Panc1 (cell line): ENCODE measurements at regions not wholly inside any gene's neighbourhood (a gene's known extent, or its start where the extent isn't known, plus 50 kb on each side); places are given as distances from the start of the nearest gene placed in this dataset.

Experiments
- ATAC-seq: fragments of 200-7000 bp; cut with Tn5 transposase; 2 replicates; pipeline ENCODE4 v1.9.1; 2020; ENCODE audit warnings: mild to moderate bottlenecking, moderate library complexity
- BruUV-seq: library from RNA; stranded (reverse); fragments of 400-500 nt; replicated peaks from 2 replicates; lab custom pipeline; 2021; lab: Mats Ljungman, UMichigan
- CTCF ChIA-PET: fragments of 300-600 bp; sonication (Branson Sonifier 250); formaldehyde crosslinking; loops from one replicate; lab custom pipeline; 2022; ENCODE audit warnings: antibody characterized with exemption; lab: Charles Lee
- POLR2A ChIA-PET: fragments of 300-600 bp; sonication (Branson Sonifier 250); formaldehyde crosslinking; loops from one replicate; lab custom pipeline; 2022; ENCODE audit warnings: antibody characterized with exemption; lab: Charles Lee
- DNase-seq: peaks from one replicate; pipeline ENCODE4 v3.0.0-alpha.2; 2010; ENCODE audit warnings: low read depth, low spot score
- H3K27ac ChIP-seq: 2 replicates; pipeline ENCODE4 v1.5.1; 2011; ENCODE audit warnings: mild to moderate bottlenecking, low read length, inconsistent platforms
- H3K27me3 ChIP-seq: fragments of 200-500 bp; sonication (Bioruptor generic); 2 replicates; pipeline ENCODE4 v1.6.0; 2014; ENCODE audit warnings: low read length, inconsistent platforms; ENCODE audit not compliant: control insufficient read depth, insufficient read depth
- H3K36me3 ChIP-seq: fragments of 200-500 bp; sonication (Bioruptor generic); 2 replicates; pipeline ENCODE4 v1.5.1; 2014; ENCODE audit warnings: inconsistent platforms, mild to moderate bottlenecking, low read length, moderate library complexity; ENCODE audit not compliant: control insufficient read depth, insufficient read depth
- H3K4me1 ChIP-seq: 2 replicates; pipeline ENCODE4 v1.5.1; 2011; ENCODE audit warnings: inconsistent platforms, mild to moderate bottlenecking, low read length, moderate library complexity; ENCODE audit not compliant: control insufficient read depth, insufficient read depth
- H3K4me3 ChIP-seq, 2 experiments: 2 replicates each; pipeline ENCODE4 v1.5.1; 2011 to 2012; ENCODE audit warnings: low read depth in 2 of 2, low read length in 2 of 2, mild to moderate bottlenecking in 2 of 2, inconsistent platforms in 1 of 2, moderate library complexity in 1 of 2
- H3K9me3 ChIP-seq: fragments of 200-500 bp; sonication (Bioruptor generic); 2 replicates; pipeline ENCODE4 v1.5.1; 2014; ENCODE audit warnings: low read depth, mild to moderate bottlenecking, inconsistent platforms, low read length, moderate library complexity; ENCODE audit not compliant: control insufficient read depth, insufficient read depth
- CTCF ChIP-seq: fragments of 450-650 bp; IDR thresholded peaks from 2 replicates; pipeline ENCODE4 v1.5.1; 2017; ENCODE audit warnings: mild to moderate bottlenecking
- POLR2AphosphoS5 ChIP-seq: IDR thresholded peaks from 2 replicates; pipeline ENCODE4 v1.6.1; 2012; ENCODE audit warnings: mild to moderate bottlenecking, low read depth, low read length, moderate library complexity
- REST ChIP-seq, 2 experiments: IDR thresholded peaks; 2 replicates each; pipeline ENCODE4 v1.6.1; 2011 to 2012; ENCODE audit warnings: low read depth in 2 of 2, control low read depth in 1 of 2, low read length in 1 of 2, mild to moderate bottlenecking in 1 of 2, moderate library complexity in 1 of 2; ENCODE audit not compliant: insufficient read depth in 1 of 2
- SIN3A ChIP-seq: IDR thresholded peaks from 2 replicates; pipeline ENCODE4 v1.6.1; 2012; ENCODE audit warnings: low read depth, mild to moderate bottlenecking, low read length, moderate library complexity, borderline replicate concordance; ENCODE audit not compliant: insufficient read depth
- TCF7L2 ChIP-seq: IDR thresholded peaks from 2 replicates; pipeline ENCODE4 v1.6.1; 2011; ENCODE audit warnings: mild to moderate bottlenecking, low read depth, low read length, inconsistent platforms
- in situ Hi-C: cut with HindIII; loops from 2 replicates; pipeline ENCODE4 v1.10.0; 2016; ENCODE audit warnings: low sequenced_read_pairs, low pct_unique_long_range_greater_than_20kb
- intact Hi-C: fragments of 100-400 bp; cut with micrococcal nuclease; formaldehyde crosslinking; loops from one replicate; pipeline ENCODE4 v1.10.0; 2022; ENCODE audit not compliant: unreplicated experiment

DNA sequence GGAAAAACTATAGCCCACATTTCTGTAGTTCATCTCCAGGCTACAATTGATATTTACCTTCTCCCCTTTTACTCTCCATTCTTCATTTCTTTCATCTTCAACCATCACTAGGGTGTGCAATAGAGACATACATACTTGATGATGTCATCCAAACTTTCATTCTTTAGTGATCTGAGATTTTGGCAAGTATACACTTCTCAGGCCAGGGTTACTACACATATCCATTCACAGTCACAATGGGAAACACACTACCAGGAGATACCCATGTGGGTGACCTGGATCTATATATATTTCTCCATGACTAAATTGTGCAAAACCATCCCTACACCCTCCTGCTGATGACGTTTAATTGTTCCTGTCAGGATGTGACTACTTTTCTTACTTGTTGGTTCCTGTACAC lies 769.5 kb upstream of the DPPA4 start:
- ATAC-seq (no peak), DNase-seq (no peak)
- in situ Hi-C loops (no loop called here), intact Hi-C loops (no loop called here)
- BruUV-seq = no TSS peak
- H3K27ac ChIP-seq = no peak overlapping the region
- no peaks in the 10 kb centered on the region for H3K4me1 ChIP-seq
- peaks cover 4% of the 10 kb centered on the region; the same call in 1 of the 2 replicates for H3K9me3 ChIP-seq
- H3K36me3 ChIP-seq = no peaks in the 10 kb centered on the region
- POLR2A ChIA-PET = no interaction called here
- CTCF ChIA-PET = no interaction called here
- TF ChIP-seq REST (IDR thresholded peaks at IDR 0.05; ENCODE audit: insufficient read depth in 1 of 2, low read depth in 2 of 2, low read length in 1 of 2) = no peak
- H3K27me3 ChIP-seq = no peaks in the 10 kb centered on the region
- no peak overlapping the region for H3K4me3 ChIP-seq

DNA sequence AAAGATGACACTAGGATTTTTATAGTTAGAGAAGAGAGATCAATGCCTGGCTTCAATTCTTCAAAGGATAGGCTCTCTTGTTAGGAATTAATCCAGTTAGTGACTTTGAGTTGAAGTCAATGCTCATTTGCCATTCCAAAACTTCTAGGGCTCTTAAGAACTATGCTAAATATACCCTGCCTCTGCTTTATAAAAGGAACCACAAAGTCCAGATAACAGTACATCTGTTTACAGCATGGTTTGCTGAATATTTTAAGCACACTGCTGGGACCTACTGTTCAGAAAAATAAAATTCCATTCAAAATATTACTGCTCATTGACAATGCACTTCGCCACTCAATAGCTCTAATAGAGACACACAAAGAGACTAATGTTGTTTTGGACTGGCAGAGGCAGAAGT lies 786.6 kb upstream of the DPPA4 start:
- BruUV-seq = no TSS peak

More for the DNA sequence above, 786.6 kb upstream of the DPPA4 start:
- Histone ChIP-seq H3K4me1 (no peaks in the 10 kb centered on the region), H3K9me3 (0 out of 2 replicates have a peak, but pooled peaks cover 2% of the 10 kb centered on the region), H3K27me3 (no peaks in the 10 kb centered on the region), H3K27ac (no peak overlapping the region), H3K4me3 (no peak overlapping the region), H3K36me3 (no peaks in the 10 kb centered on the region)
- no peak for ATAC-seq
- intact Hi-C loops = no loop called here
- DNase-seq = no peak
- TF ChIP-seq TCF7L2 (no peak), SIN3A (no peak), POLR2AphosphoS5 (no peak), REST (IDR thresholded peaks at IDR 0.05; ENCODE audit: insufficient read depth in 1 of 2, low read depth in 2 of 2, low read length in 1 of 2) (no peak), CTCF (no peak)
- CTCF ChIA-PET = no interaction called here
- in situ Hi-C loops = no loop called here
- POLR2A ChIA-PET = no interaction called here
